B cell (primary cell): ENCODE measurements at regions not wholly inside any gene's neighbourhood (a gene's known extent, or its start where the extent isn't known, plus 50 kb on each side); places are given as distances from the start of the nearest gene placed in this dataset.

Source experiments
- ATAC-seq: fragments of 200-7000 bp; cut with Tn5 transposase; one replicate; pipeline ENCODE4 v1.10.0; 2021; ENCODE audit warnings: low read depth, mild to moderate bottlenecking, moderate number of reproducible peaks, moderate library complexity
- CTCF ChIA-PET: fragments of 350-600 bp; sonication (Branson Sonifier 250); formaldehyde crosslinking; loops from one replicate; lab custom pipeline; 2021; ENCODE audit warnings: antibody characterized with exemption, inconsistent platforms; lab: Charles Lee
- POLR2A ChIA-PET: fragments of 350-600 bp; sonication (Branson Sonifier 250); formaldehyde crosslinking; loops from one replicate; lab custom pipeline; 2021; ENCODE audit warnings: antibody characterized with exemption; lab: Charles Lee
- DNase-seq: peaks from one replicate; pipeline ENCODE4 v3.0.0; 2013
- H2AFZ ChIP-seq: 2 replicates; pipeline ENCODE4 v1.6.1; 2012; ENCODE audit warnings: mild to moderate bottlenecking, low read depth, low read length; ENCODE audit not compliant: insufficient read depth, poor library complexity, severe bottlenecking
- H3K27ac ChIP-seq, 2 donors: 1 replicate in 1 of 2; 2 replicates in 1 of 2; pipeline ENCODE4 v1.5.1; 2012 to 2013; ENCODE audit warnings: low read length in 2 of 2, mild to moderate bottlenecking in 2 of 2, moderate library complexity in 1 of 2
- H3K27me3 ChIP-seq, 4 experiments: fragments of 200-600 bp in 1 of 4; sonication (generic) in 1 of 4; replicated peaks in 1 of 4; 1 replicate in 2 of 4; 2 replicates in 2 of 4; pipeline versions ENCODE4 v1.6.1 to v1.7.0; 2013 to 2016; ENCODE audit warnings: low read length in 3 of 4, mild to moderate bottlenecking in 2 of 4, mixed read lengths in 1 of 4, moderate library complexity in 1 of 4; ENCODE audit not compliant: insufficient read depth in 4 of 4, control insufficient read depth in 3 of 4; ENCODE audit errors: control extremely low read depth in 1 of 4
- H3K36me3 ChIP-seq, 2 experiments: replicated peaks in 1 of 2; 1 replicate in 1 of 2; 2 replicates in 1 of 2; pipeline versions ENCODE4 v1.6.1 to v1.7.1; 2013; ENCODE audit warnings: low read length in 1 of 2; ENCODE audit not compliant: insufficient read depth in 2 of 2, control insufficient read depth in 1 of 2; ENCODE audit errors: control extremely low read depth in 1 of 2, extremely low read depth in 1 of 2
- H3K4me1 ChIP-seq, 2 donors: fragments of 200-600 bp in 1 of 2; sonication (generic) in 1 of 2; 1 replicate in 1 of 2; 2 replicates in 1 of 2; pipeline versions ENCODE4 v1.5.1 to v1.6.1; 2013 to 2017; ENCODE audit warnings: low read length in 2 of 2; ENCODE audit not compliant: control insufficient read depth in 2 of 2, insufficient read depth in 2 of 2
- H3K4me2 ChIP-seq: replicated peaks from 2 replicates; pipeline ENCODE3; 2012; ENCODE audit warnings: mild to moderate bottlenecking, low read depth, low read length; ENCODE audit not compliant: poor library complexity, severe bottlenecking
- H3K4me3 ChIP-seq, 5 experiments: fragments of 200-600 bp in 1 of 5; sonication (generic) in 1 of 5; 1 replicate in 3 of 5; 2 replicates in 2 of 5; pipeline versions ENCODE4 v1.5.1 to v1.7.0; 2011 to 2016; ENCODE audit warnings: low read length in 4 of 5, mild to moderate bottlenecking in 4 of 5, low read depth in 2 of 5, control low read depth in 1 of 5, moderate library complexity in 1 of 5; ENCODE audit not compliant: insufficient read depth in 1 of 5; ENCODE audit errors: control extremely low read depth in 1 of 5, extremely low read depth in 1 of 5
- H3K79me2 ChIP-seq: fragments of 200-600 bp; sonication (generic); one replicate; pipeline ENCODE4 v1.6.0; 2016; ENCODE audit warnings: low read length; ENCODE audit not compliant: control insufficient read depth, insufficient read depth
- H3K9ac ChIP-seq: fragments of 200-600 bp; sonication (generic); 2 replicates; pipeline ENCODE4 v1.6.1; 2017; ENCODE audit warnings: mild to moderate bottlenecking, low read length, moderate library complexity
- H3K9me3 ChIP-seq, 3 donors: one replicate each; pipeline versions ENCODE4 v1.6.1 to v1.7.1; 2013; ENCODE audit warnings: low read length in 2 of 3; ENCODE audit not compliant: control insufficient read depth in 2 of 3, insufficient read depth in 1 of 3; ENCODE audit errors: control extremely low read depth in 1 of 3
- H4K20me1 ChIP-seq: 2 replicates; pipeline ENCODE4 v1.6.0; 2012; ENCODE audit warnings: mild to moderate bottlenecking, low read length; ENCODE audit not compliant: insufficient read depth, control insufficient read depth, poor library complexity, severe bottlenecking
- H3K27ac Mint-ChIP-seq: one replicate; pipeline ENCODE4 v1.8.0; 2021; ENCODE audit warnings: mixed read lengths
- H3K27me3 Mint-ChIP-seq: one replicate; pipeline ENCODE4 v1.8.0; 2021; ENCODE audit warnings: mixed read lengths
- H3K4me1 Mint-ChIP-seq: one replicate; pipeline ENCODE4 v1.8.0; 2021; ENCODE audit warnings: mixed read lengths
- H3K4me3 Mint-ChIP-seq: one replicate; pipeline ENCODE4 v1.8.0; 2021; ENCODE audit warnings: mixed read lengths
- H3K9me3 Mint-ChIP-seq: one replicate; pipeline ENCODE4 v1.8.0; 2022; ENCODE audit warnings: mixed read lengths; ENCODE audit not compliant: insufficient read depth
- CTCF ChIP-seq: fragments of 200-600 bp; IDR thresholded peaks from one replicate; pipeline ENCODE4 v1.8.0; 2022; ENCODE audit warnings: antibody characterized with exemption, mild to moderate bottlenecking
- EZH2 ChIP-seq: IDR thresholded peaks from 2 replicates; pipeline ENCODE4 v1.6.1; 2012; ENCODE audit warnings: borderline replicate concordance, low read depth, mild to moderate bottlenecking, moderate library complexity, low read length; ENCODE audit not compliant: insufficient read depth, poor library complexity, severe bottlenecking
- WGBS: methylation state at CpG from one replicate; pipeline ENCODE4 v1.1.5; 2013; ENCODE audit warnings: missing lambda C conversion rate; ENCODE audit not compliant: insufficient coverage; 5-methylcytosine and 5-hydroxymethylcytosine counted together
- intact Hi-C: fragments of 100-400 bp; cut with micrococcal nuclease; formaldehyde crosslinking; loops from one replicate; pipeline ENCODE4 v1.10.0; 2022

- Histone ChIP-seq H3K4me3 (no peak overlapping the region), H3K4me1 (no peaks in the 10 kb centered on the region), H4K20me1 (no peaks in the 10 kb centered on the region), H2AFZ (no peak overlapping the region), H3K27ac (no peak overlapping the region), H3K9me3 (peaks cover 0 to 5% (median 0%) of the 10 kb centered on the region in 3 donors), H3K79me2 (no peaks in the 10 kb centered on the region), H3K4me2 (no peak overlapping the region), H3K9ac (no peak overlapping the region), H3K36me3 (no peaks in the 10 kb centered on the region), H3K27me3 (no peaks in the 10 kb centered on the region)
- ATAC-seq (no peak), DNase-seq (no peak)
- Mint-ChIP-seq H3K4me1 (no peaks in the 10 kb centered on the region), H3K9me3 (no peaks in the 10 kb centered on the region), H3K4me3 (no peak overlapping the region), H3K27ac (no peak overlapping the region), H3K27me3 (no peaks in the 10 kb centered on the region)
- no CpG with 5 or more reads among the region's 3 CpGs for WGBS
- no peak for TF ChIP-seq CTCF
- no peak for TF ChIP-seq EZH2
- ChIA-PET POLR2A (no interaction called here), CTCF (no interaction called here)
- intact Hi-C loops, result no loop called here
Measured at GRCh38 chr21:17368748-17369363, 144.0 kb upstream of the CXADR start.

- DNase-seq (no peak), ATAC-seq (no peak)
- H3K27ac ChIP-seq, result no peak overlapping the region
- H3K9ac ChIP-seq, result no peak overlapping the region
- H3K4me1 Mint-ChIP-seq, result no peaks in the 10 kb centered on the region
- no peaks in the 10 kb centered on the region for H3K27me3 ChIP-seq
- H3K27ac Mint-ChIP-seq, result no peak overlapping the region
- no peak overlapping the region for H3K4me3 ChIP-seq
- H3K79me2 ChIP-seq, result no peaks in the 10 kb centered on the region
- H2AFZ ChIP-seq, result no peak overlapping the region
- CTCF ChIA-PET, result interaction anchor here (1.3 kb wide), 1 partner anchor 15 kb away, joined by 3 read pairs; no protein-coding TSS in a partner anchor
- TF ChIP-seq EZH2, result no peak
- TF ChIP-seq CTCF, result no peak
- no peaks in the 10 kb centered on the region for H3K36me3 ChIP-seq
- H3K4me1 ChIP-seq, result no peaks in the 10 kb centered on the region
- H3K27me3 Mint-ChIP-seq, result no peaks in the 10 kb centered on the region
- no peaks in the 10 kb centered on the region for H3K9me3 Mint-ChIP-seq
- intact Hi-C loops, result no loop called here
- H3K4me2 ChIP-seq, result no peak overlapping the region
- peaks cover 0 to 5% (median 0%) of the 10 kb centered on the region in 3 donors for H3K9me3 ChIP-seq
- H4K20me1 ChIP-seq, result no peaks in the 10 kb centered on the region
- POLR2A ChIA-PET, result no interaction called here
- WGBS, result 84% methylated on average over 3 of the region's 5 CpGs
- H3K4me3 Mint-ChIP-seq, result no peak overlapping the region
Measured at GRCh38 chr21:17370263-17370662, 142.6 kb upstream of the CXADR start.
